Smooth muscle cell (in vitro differentiated cells): ENCODE measurements at regions not wholly inside any gene's neighbourhood (a gene's known extent, or its start where the extent isn't known, plus 50 kb on each side); places are given as distances from the start of the nearest gene placed in this dataset.
A peak's percentile ranks its signal among the peaks of the same experiment; 100 is the strongest.

Source experiments
- DNase-seq: peaks from one replicate; lab custom pipeline; 2025; ENCODE audit not compliant: unreplicated experiment; lab: John Stamatoyannopoulos, UW
- H2AFZ ChIP-seq: fragments of 200-600 bp; sonication (generic); 2 replicates; pipeline ENCODE4 v1.6.0; 2016; ENCODE audit warnings: antibody characterized with exemption, low read depth, mild to moderate bottlenecking
- H3F3A ChIP-seq: fragments of 200-600 bp; sonication (generic); 2 replicates; pipeline ENCODE4 v1.6.0; 2017; ENCODE audit warnings: antibody characterized with exemption, low read depth
- H3K27ac ChIP-seq: fragments of 200-600 bp; sonication (generic); 2 replicates; pipeline ENCODE4 v1.5.1; 2016; ENCODE audit warnings: low read depth, mild to moderate bottlenecking
- H3K27me3 ChIP-seq: fragments of 200-600 bp; sonication (generic); 2 replicates; pipeline ENCODE4 v1.6.1; 2016; ENCODE audit warnings: low read depth, mild to moderate bottlenecking
- H3K36me3 ChIP-seq: fragments of 200-600 bp; sonication (generic); 2 replicates; pipeline ENCODE4 v1.5.1; 2016; ENCODE audit warnings: low read depth
- H3K4me1 ChIP-seq: fragments of 200-600 bp; sonication (generic); 2 replicates; pipeline ENCODE4 v1.5.1; 2016; ENCODE audit warnings: low read depth
- H3K4me2 ChIP-seq: fragments of 200-600 bp; sonication (generic); 2 replicates; pipeline ENCODE4 v1.6.0; 2016; ENCODE audit warnings: mild to moderate bottlenecking
- H3K4me3 ChIP-seq: fragments of 200-600 bp; sonication (generic); 2 replicates; pipeline ENCODE4 v1.5.1; 2016; ENCODE audit warnings: mild to moderate bottlenecking
- H3K79me2 ChIP-seq: fragments of 200-600 bp; sonication (generic); 2 replicates; pipeline ENCODE4 v1.6.0; 2016; ENCODE audit warnings: low read depth, mild to moderate bottlenecking
- H3K9ac ChIP-seq: fragments of 200-600 bp; sonication (generic); 2 replicates; pipeline ENCODE4 v1.6.0; 2016; ENCODE audit warnings: low read depth
- H3K9me3 ChIP-seq: fragments of 200-600 bp; sonication (generic); replicated peaks from 2 replicates; pipeline ENCODE4 v1.5.1; 2016; ENCODE audit warnings: low read depth
- H4K20me1 ChIP-seq: fragments of 200-600 bp; sonication (generic); 2 replicates; pipeline ENCODE4 v1.6.0; 2016; ENCODE audit warnings: low read depth
- CTCF ChIP-seq: fragments of 200-600 bp; sonication (generic); IDR thresholded peaks from 2 replicates; pipeline ENCODE4 v1.5.1; 2017; ENCODE audit warnings: borderline replicate concordance, mild to moderate bottlenecking, antibody characterized with exemption; ENCODE audit not compliant: insufficient read depth, poor library complexity, severe bottlenecking
- WGBS: methylation state at CpG from one replicate; pipeline ENCODE4 v1.1.7; 2016; ENCODE audit warnings: low lambda C conversion rate; 5-methylcytosine and 5-hydroxymethylcytosine counted together

GRCh38 chr15:98541519-98541918 lies 106.8 kb upstream of the IGF1R start:
- DNase-seq: no peak
- 91% methylated on average over 14 of the region's 14 CpGs for WGBS
- H4K20me1 ChIP-seq: no peaks in the 10 kb centered on the region

GRCh38 chr15:98543237-98543636 lies 105.1 kb upstream of the IGF1R start:
- H3K9me3 ChIP-seq: no peaks in the 10 kb centered on the region
- no peak overlapping the region for H3K27ac ChIP-seq
- WGBS: 82% methylated on average over 1 of the region's 1 CpG
- no peak overlapping the region for H3K4me2 ChIP-seq
- peaks cover 5% of the 10 kb centered on the region for H3K4me1 ChIP-seq
- no peak overlapping the region for H2AFZ ChIP-seq
- no peaks in the 10 kb centered on the region for H3K36me3 ChIP-seq
- no peak for DNase-seq
- TF ChIP-seq CTCF: no peak
- H3K4me3 ChIP-seq: no peak overlapping the region
- H3K9ac ChIP-seq: no peak overlapping the region
- no peaks in the 10 kb centered on the region for H3K79me2 ChIP-seq
- peaks cover 11% of the 10 kb centered on the region for H3K27me3 ChIP-seq
- H4K20me1 ChIP-seq: no peaks in the 10 kb centered on the region
- H3F3A ChIP-seq: no peaks in the 10 kb centered on the region

More at GRCh38 chr15:98541519-98541918, 106.8 kb upstream of the IGF1R start:
- Histone ChIP-seq H3K4me3 (no peak overlapping the region), H3K36me3 (no peaks in the 10 kb centered on the region), H3K4me2 (no peak overlapping the region), H3K27ac (no peak overlapping the region), H3K4me1 (no peaks in the 10 kb centered on the region), H3K79me2 (no peaks in the 10 kb centered on the region), H3F3A (no peaks in the 10 kb centered on the region), H3K9ac (no peak overlapping the region), H3K27me3 (peaks cover 23% of the 10 kb centered on the region), H2AFZ (no peak overlapping the region), H3K9me3 (no peaks in the 10 kb centered on the region)
- TF ChIP-seq CTCF: no peak

- no peak overlapping the region for H2AFZ ChIP-seq
- H3K79me2 ChIP-seq: no peaks in the 10 kb centered on the region
- H4K20me1 ChIP-seq: no peaks in the 10 kb centered on the region
- H3K27me3 ChIP-seq: no peaks in the 10 kb centered on the region
- H3K9me3 ChIP-seq: no peaks in the 10 kb centered on the region
- DNase-seq: no peak
- no peak overlapping the region for H3K4me3 ChIP-seq
- H3F3A ChIP-seq: no peaks in the 10 kb centered on the region
- H3K36me3 ChIP-seq: no peaks in the 10 kb centered on the region
- no peak overlapping the region for H3K9ac ChIP-seq
- WGBS: 97% methylated on average over 9 of the region's 9 CpGs
- no peak for TF ChIP-seq CTCF
- H3K27ac ChIP-seq: no peak overlapping the region
- no peak overlapping the region for H3K4me2 ChIP-seq
- peaks cover 10% of the 10 kb centered on the region for H3K4me1 ChIP-seq
Observed at GRCh38 chr15:98546329-98546728, 102.0 kb upstream of the IGF1R start.

- H3K36me3 ChIP-seq: no peaks in the 10 kb centered on the region
- peak overlapping the region; percentile 90 for H3K4me2 ChIP-seq
- no peak for DNase-seq
- no peaks in the 10 kb centered on the region for H4K20me1 ChIP-seq
- 13% methylated on average over 5 of the region's 5 CpGs for whole genome bisulfite sequencing
- H3F3A ChIP-seq: no peaks in the 10 kb centered on the region
- no peaks in the 10 kb centered on the region for H3K9me3 ChIP-seq
- no peak overlapping the region for H3K27ac ChIP-seq
- no peak for TF ChIP-seq CTCF
- peak overlapping the region; percentile 52 for H2AFZ ChIP-seq
- peak overlapping the region; percentile 55 for H3K4me3 ChIP-seq
- no peaks in the 10 kb centered on the region for H3K79me2 ChIP-seq
- no peaks in the 10 kb centered on the region for H3K27me3 ChIP-seq
- no peak overlapping the region for H3K9ac ChIP-seq
- peaks cover 10% of the 10 kb centered on the region for H3K4me1 ChIP-seq
Observed at GRCh38 chr15:98547275-98547674, 101.1 kb upstream of the IGF1R start.
